ENCODE measurements at regions not wholly inside any gene's neighbourhood (a gene's known extent, or its start where the extent isn't known, plus 50 kb on each side); places are given as distances from the start of the nearest gene placed in this dataset.
"Not testable (repeated sequence)": the region's sequence is repeated elsewhere in the genome, so short reads cannot be mapped to it uniquely, and the experiment has no call there.

- intact Hi-C loops (cut with DNase I), result no loop called here
- H3K27me3 ChIP-seq, result no peaks in the 10 kb centered on the region
- H3K4me3 ChIP-seq, result no peak overlapping the region
- TF ChIP-seq CTCF (IDR thresholded peaks at IDR 0.05) (no peak), POLR2A (IDR thresholded peaks at IDR 0.05) (no peak)
- no peak overlapping the region for H3K27ac ChIP-seq
- DNase-seq, result no peak
- no peaks in the 10 kb centered on the region for H3K36me3 ChIP-seq
- H3K9me3 ChIP-seq, result no peaks in the 10 kb centered on the region
- no peaks in the 10 kb centered on the region for H3K4me1 ChIP-seq
- WGBS, 2 donors, result 86 to 87% methylated on average over 1 of the region's 1 CpG
Measured at GRCh38 chr17:53472586-53472985, 350.1 kb upstream of the KIF2B start.

GRCh38 chr17:53471514-53471913 is 351.2 kb upstream of the KIF2B start:
- intact Hi-C loops (cut with DNase I), result no loop called here
- no peak for DNase-seq
- 76 to 78% methylated on average over 7 of the region's 7 CpGs for WGBS, 2 donors
- H3K27ac ChIP-seq, result no peak overlapping the region
- no peak overlapping the region for H3K4me3 ChIP-seq
- TF ChIP-seq POLR2A (IDR thresholded peaks at IDR 0.05) (no peak), CTCF (IDR thresholded peaks at IDR 0.05) (no peak)
- H3K4me1 ChIP-seq, result no peaks in the 10 kb centered on the region
- no peaks in the 10 kb centered on the region for H3K36me3 ChIP-seq
- H3K27me3 ChIP-seq, result no peaks in the 10 kb centered on the region
- no peaks in the 10 kb centered on the region for H3K9me3 ChIP-seq

DNA sequence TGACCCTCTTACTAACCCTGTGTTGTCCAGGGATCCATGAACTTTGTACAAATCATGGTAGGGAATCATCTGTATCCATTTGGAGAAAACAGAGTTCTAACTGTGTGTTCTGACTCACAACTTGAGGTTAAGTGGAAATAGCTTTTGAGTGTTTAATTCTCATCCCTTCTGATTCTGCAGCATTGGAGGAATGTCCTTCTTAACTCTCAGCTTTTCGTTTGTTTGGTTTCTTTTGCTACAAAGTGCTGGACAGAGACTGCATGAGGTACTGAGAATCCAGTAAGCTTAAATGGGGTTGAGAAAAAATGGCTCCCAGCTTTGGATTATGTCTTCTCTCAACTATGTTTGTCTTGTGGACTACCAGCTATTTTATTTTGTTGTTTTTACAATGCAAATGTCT is 352.1 kb upstream of the KIF2B start:
- WGBS, 2 donors, result 24 to 38% methylated on average over 1 of the region's 1 CpG
- Histone ChIP-seq H3K27me3 (no peaks in the 10 kb centered on the region), H3K4me3 (no peak overlapping the region), H3K27ac (no peak overlapping the region), H3K4me1 (no peaks in the 10 kb centered on the region), H3K9me3 (no peaks in the 10 kb centered on the region), H3K36me3 (no peaks in the 10 kb centered on the region)
- intact Hi-C loops (cut with DNase I), result no loop called here
- no peak for DNase-seq
- TF ChIP-seq POLR2A (IDR thresholded peaks at IDR 0.05) (no peak), CTCF (IDR thresholded peaks at IDR 0.05) (no peak)

- DNase-seq, result no peak
- TF ChIP-seq CTCF (IDR thresholded peaks at IDR 0.05), result no peak
- no peaks in the 10 kb centered on the region for H3K36me3 ChIP-seq
- H3K4me3 ChIP-seq, result no peak overlapping the region
- no peaks in the 10 kb centered on the region for H3K9me3 ChIP-seq
- H3K27ac ChIP-seq, result no peak overlapping the region
- H3K4me1 ChIP-seq, result peaks cover 0 to 4% (median 0%) of the 10 kb centered on the region in 3 donors
- intact Hi-C loops (cut with DNase I), result loop anchor here (10.0 kb wide), 1 partner anchor 258 kb away; no protein-coding TSS in a partner anchor
- H3K27me3 ChIP-seq, result no peaks in the 10 kb centered on the region
Measured at GRCh38 chr17:53466733-53467132, 356.0 kb upstream of the KIF2B start.

DNA sequence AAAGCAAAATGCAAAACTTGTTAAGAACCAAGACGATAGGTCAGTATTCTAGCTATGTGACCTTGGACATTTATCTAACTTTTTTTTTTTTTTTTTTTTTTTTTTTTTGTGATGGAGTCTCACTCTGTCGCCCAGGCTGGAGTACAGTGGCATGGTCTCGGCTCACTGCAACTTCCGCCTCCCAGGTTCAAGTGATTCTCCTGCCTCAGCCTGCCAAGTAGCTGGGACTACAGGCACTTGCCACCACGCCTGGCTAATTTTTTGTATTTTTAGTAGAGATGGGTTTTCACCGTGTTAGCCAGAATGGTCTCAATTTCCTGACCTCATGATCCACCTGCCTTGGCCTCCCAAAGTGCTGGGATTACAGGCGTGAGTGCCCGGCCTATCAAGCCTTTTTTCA is 358.3 kb upstream of the KIF2B start:
- H3K27ac ChIP-seq, H3K9me3 ChIP-seq, H3K4me3 ChIP-seq, DNase-seq, H3K36me3 ChIP-seq, H3K27me3 ChIP-seq, H3K4me1 ChIP-seq: not testable (repeated sequence)
- 86 to 88% methylated on average over 8 of the region's 8 CpGs for WGBS, 2 donors
- intact Hi-C loops (cut with DNase I), result loop anchor here (10.0 kb wide), 1 partner anchor 260 kb away; no protein-coding TSS in a partner anchor

- Histone ChIP-seq H3K9me3 (peaks cover 0 to 2% (median 0%) of the 10 kb centered on the region in 3 donors), H3K4me1 (peaks cover 0 to 4% (median 0%) of the 10 kb centered on the region in 3 donors), H3K27me3 (no peaks in the 10 kb centered on the region), H3K4me3 (no peak overlapping the region), H3K36me3 (no peaks in the 10 kb centered on the region), H3K27ac (no peak overlapping the region)
- 65 to 79% methylated on average over 2 of the region's 2 CpGs for WGBS, 2 donors
- intact Hi-C loops (cut with DNase I), result loop anchor here (10.0 kb wide), 1 partner anchor 261 kb away; no protein-coding TSS in a partner anchor
- no peak for TF ChIP-seq POLR2A (IDR thresholded peaks at IDR 0.05)
- no peak for DNase-seq
Measured at GRCh38 chr17:53463363-53463762, 359.4 kb upstream of the KIF2B start.

All from esophagus squamous epithelium (tissue), 5 donors.